ENCODE measurements at regions not wholly inside any gene's neighbourhood (a gene's known extent, or its start where the extent isn't known, plus 50 kb on each side); places are given as distances from the start of the nearest gene placed in this dataset.

DNA sequence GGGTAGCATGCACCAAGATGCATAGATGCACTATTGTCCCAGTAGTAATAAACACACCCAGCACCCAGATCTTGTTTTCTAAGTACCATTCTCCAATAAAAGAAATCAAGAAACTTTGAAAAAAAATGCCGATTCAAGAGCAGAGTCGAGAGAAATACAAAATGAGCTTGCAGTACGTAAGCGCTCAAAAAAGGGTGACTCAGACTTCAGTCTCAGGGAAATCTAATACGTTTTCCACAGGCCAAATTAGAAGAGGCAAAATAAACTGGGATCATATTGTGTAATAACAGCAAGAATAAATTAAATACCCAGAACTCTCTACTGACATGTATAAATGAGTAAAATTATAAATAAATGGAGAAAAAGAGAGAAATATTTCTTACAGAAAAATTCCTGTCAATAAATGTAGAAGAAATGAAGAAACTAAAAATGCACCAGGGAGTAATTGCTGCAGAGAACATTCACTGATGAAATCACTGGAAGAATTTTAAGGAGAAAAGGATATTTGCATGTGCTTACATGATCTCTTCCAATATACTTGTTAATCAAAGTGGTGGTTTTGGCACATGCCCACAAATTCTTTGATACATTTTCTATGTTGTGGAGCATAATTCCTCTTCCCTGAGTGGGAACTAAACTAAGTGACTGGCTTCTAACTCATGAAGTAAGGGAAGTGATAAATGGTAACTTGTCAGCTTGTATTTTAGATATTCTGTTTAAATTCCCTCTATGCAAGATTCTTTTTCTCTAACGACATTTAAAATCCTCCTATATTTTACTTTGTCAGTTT lies 567.6 kb upstream of the ADAMTS16 start:
- Histone ChIP-seq H3K9me3 (ENCODE audit: control insufficient read depth, insufficient read depth, low read depth, low read length) (no peaks in the 10 kb centered on the region), H3K4me1 (ENCODE audit: control insufficient read depth, insufficient read depth, low read length) (no peaks in the 10 kb centered on the region), H3K4me3 (ENCODE audit: low read depth, low read length) (no peak overlapping the region), H3K36me3 (ENCODE audit: control insufficient read depth in 2 of 2, insufficient read depth in 1 of 2, low read length in 2 of 2) (no peaks in the 10 kb centered on the region), H3K27ac (ENCODE audit: extremely low read depth, low read depth, low read length) (no peak overlapping the region)
- no peak for TF ChIP-seq ZNF629 (tag by site-specific recombination; IDR thresholded peaks at IDR 0.05)
- TF ChIP-seq ZNF341 (tag by site-specific recombination; IDR thresholded peaks at IDR 0.05; ENCODE audit: low read depth) = no peak
- no peak for TF ChIP-seq SP7 (tag by site-specific recombination; IDR thresholded peaks at IDR 0.05)
- no peak for TF ChIP-seq ZSCAN30 (tag by site-specific recombination; IDR thresholded peaks at IDR 0.05)
- no peak for TF ChIP-seq ZNF561 (tag by site-specific recombination; IDR thresholded peaks at IDR 0.05; ENCODE audit: borderline replicate concordance)
- TF ChIP-seq ZNF785 (tag by site-specific recombination; IDR thresholded peaks at IDR 0.05) = no peak
- TF ChIP-seq ZBTB20 (tag by site-specific recombination; IDR thresholded peaks at IDR 0.05) = no peak
- TF ChIP-seq SCRT2 (tag by site-specific recombination; IDR thresholded peaks at IDR 0.05) = no peak
- TF ChIP-seq GLI2 (tag by site-specific recombination; IDR thresholded peaks at IDR 0.05; ENCODE audit: borderline replicate concordance, low read depth) = no peak
- TF ChIP-seq ZNF830 (tag by site-specific recombination; IDR thresholded peaks at IDR 0.05; ENCODE audit: low read depth) = no peak
- no peak for TF ChIP-seq ZNF623 (tag by site-specific recombination; IDR thresholded peaks at IDR 0.05)
- TF ChIP-seq, protein P1, sequence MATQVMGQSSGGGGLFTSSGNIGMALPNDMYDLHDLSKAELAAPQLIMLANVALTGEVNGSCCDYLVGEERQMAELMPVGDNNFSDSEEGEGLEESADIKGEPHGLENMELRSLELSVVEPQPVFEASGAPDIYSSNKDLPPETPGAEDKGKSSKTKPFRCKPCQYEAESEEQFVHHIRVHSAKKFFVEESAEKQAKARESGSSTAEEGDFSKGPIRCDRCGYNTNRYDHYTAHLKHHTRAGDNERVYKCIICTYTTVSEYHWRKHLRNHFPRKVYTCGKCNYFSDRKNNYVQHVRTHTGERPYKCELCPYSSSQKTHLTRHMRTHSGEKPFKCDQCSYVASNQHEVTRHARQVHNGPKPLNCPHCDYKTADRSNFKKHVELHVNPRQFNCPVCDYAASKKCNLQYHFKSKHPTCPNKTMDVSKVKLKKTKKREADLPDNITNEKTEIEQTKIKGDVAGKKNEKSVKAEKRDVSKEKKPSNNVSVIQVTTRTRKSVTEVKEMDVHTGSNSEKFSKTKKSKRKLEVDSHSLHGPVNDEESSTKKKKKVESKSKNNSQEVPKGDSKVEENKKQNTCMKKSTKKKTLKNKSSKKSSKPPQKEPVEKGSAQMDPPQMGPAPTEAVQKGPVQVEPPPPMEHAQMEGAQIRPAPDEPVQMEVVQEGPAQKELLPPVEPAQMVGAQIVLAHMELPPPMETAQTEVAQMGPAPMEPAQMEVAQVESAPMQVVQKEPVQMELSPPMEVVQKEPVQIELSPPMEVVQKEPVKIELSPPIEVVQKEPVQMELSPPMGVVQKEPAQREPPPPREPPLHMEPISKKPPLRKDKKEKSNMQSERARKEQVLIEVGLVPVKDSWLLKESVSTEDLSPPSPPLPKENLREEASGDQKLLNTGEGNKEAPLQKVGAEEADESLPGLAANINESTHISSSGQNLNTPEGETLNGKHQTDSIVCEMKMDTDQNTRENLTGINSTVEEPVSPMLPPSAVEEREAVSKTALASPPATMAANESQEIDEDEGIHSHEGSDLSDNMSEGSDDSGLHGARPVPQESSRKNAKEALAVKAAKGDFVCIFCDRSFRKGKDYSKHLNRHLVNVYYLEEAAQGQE (tag by site-specific recombination; IDR thresholded peaks at IDR 0.05) = no peak
- no peak for TF ChIP-seq ZNF791 (tag by site-specific recombination; IDR thresholded peaks at IDR 0.05)
- TF ChIP-seq GLI4 (tag by site-specific recombination; IDR thresholded peaks at IDR 0.05) = no peak
- TF ChIP-seq, protein P2, sequence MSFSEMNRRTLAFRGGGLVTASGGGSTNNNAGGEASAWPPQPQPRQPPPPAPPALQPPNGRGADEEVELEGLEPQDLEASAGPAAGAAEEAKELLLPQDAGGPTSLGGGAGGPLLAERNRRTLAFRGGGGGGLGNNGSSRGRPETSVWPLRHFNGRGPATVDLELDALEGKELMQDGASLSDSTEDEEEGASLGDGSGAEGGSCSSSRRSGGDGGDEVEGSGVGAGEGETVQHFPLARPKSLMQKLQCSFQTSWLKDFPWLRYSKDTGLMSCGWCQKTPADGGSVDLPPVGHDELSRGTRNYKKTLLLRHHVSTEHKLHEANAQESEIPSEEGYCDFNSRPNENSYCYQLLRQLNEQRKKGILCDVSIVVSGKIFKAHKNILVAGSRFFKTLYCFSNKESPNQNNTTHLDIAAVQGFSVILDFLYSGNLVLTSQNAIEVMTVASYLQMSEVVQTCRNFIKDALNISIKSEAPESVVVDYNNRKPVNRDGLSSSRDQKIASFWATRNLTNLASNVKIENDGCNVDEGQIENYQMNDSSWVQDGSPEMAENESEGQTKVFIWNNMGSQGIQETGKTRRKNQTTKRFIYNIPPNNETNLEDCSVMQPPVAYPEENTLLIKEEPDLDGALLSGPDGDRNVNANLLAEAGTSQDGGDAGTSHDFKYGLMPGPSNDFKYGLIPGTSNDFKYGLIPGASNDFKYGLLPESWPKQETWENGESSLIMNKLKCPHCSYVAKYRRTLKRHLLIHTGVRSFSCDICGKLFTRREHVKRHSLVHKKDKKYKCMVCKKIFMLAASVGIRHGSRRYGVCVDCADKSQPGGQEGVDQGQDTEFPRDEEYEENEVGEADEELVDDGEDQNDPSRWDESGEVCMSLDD (tag by site-specific recombination; IDR thresholded peaks at IDR 0.05) = no peak
- TF ChIP-seq ZSCAN23 (tag by site-specific recombination; IDR thresholded peaks at IDR 0.05) = no peak
- TF ChIP-seq TRIM28 (IDR thresholded peaks at IDR 0.05; ENCODE audit: borderline replicate concordance, low read length) = no peak
- CTCF ChIA-PET = no interaction called here
- POLR2A ChIA-PET = no interaction called here

DNA sequence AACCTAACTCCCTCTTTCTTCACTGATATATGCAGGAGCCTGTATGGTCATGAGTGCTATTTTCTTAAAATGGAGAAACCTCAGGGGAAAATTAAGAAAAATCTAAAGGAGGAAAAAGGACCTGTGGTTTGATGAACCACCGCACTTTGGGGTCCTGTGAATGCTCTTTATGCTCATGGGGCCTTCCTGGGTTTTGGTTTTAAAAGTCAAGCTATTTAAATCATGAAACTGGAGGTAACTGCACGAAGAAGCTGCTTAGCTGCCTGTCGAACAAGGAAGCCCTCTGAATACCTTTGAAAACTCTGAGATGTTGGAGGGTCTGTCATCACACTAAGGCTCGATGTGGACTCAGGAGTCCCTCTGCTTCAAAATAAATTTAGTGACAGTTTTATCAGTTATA lies 564.5 kb upstream of the ADAMTS16 start:
- Histone ChIP-seq H3K27ac (ENCODE audit: extremely low read depth, low read depth, low read length) (no peak overlapping the region), H3K4me1 (ENCODE audit: control insufficient read depth, insufficient read depth, low read length) (no peaks in the 10 kb centered on the region), H3K36me3 (ENCODE audit: control insufficient read depth in 2 of 2, insufficient read depth in 1 of 2, low read length in 2 of 2) (no peaks in the 10 kb centered on the region), H3K9me3 (ENCODE audit: control insufficient read depth, insufficient read depth, low read depth, low read length) (no peaks in the 10 kb centered on the region), H3K4me3 (ENCODE audit: low read depth, low read length) (no peak overlapping the region)
- ChIA-PET CTCF (no interaction called here), POLR2A (no interaction called here)
- TF ChIP-seq ZFP69B (tag by site-specific recombination; IDR thresholded peaks at IDR 0.05) = no peak
- TF ChIP-seq, protein P3, sequence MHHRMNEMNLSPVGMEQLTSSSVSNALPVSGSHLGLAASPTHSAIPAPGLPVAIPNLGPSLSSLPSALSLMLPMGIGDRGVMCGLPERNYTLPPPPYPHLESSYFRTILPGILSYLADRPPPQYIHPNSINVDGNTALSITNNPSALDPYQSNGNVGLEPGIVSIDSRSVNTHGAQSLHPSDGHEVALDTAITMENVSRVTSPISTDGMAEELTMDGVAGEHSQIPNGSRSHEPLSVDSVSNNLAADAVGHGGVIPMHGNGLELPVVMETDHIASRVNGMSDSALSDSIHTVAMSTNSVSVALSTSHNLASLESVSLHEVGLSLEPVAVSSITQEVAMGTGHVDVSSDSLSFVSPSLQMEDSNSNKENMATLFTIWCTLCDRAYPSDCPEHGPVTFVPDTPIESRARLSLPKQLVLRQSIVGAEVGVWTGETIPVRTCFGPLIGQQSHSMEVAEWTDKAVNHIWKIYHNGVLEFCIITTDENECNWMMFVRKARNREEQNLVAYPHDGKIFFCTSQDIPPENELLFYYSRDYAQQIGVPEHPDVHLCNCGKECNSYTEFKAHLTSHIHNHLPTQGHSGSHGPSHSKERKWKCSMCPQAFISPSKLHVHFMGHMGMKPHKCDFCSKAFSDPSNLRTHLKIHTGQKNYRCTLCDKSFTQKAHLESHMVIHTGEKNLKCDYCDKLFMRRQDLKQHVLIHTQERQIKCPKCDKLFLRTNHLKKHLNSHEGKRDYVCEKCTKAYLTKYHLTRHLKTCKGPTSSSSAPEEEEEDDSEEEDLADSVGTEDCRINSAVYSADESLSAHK (tag by site-specific recombination; IDR thresholded peaks at IDR 0.05) = no peak
- no peak for TF ChIP-seq ZNF571 (tag by site-specific recombination; IDR thresholded peaks at IDR 0.05)
- no peak for TF ChIP-seq ZIC2 (tag by site-specific recombination; IDR thresholded peaks at IDR 0.05)
- TF ChIP-seq, protein P4, sequence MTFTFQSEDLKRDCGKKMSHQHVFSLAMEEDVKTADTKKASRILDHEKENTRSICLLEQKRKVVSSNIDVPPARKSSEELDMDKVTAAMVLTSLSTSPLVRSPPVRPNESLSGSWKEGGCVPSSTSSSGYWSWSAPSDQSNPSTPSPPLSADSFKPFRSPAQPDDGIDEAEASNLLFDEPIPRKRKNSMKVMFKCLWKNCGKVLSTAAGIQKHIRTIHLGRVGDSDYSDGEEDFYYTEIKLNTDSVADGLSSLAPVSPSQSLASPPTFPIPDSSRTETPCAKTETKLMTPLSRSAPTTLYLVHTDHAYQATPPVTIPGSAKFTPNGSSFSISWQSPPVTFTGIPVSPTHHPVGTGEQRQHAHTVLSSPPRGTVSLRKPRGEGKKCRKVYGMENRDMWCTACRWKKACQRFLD (tag by site-specific recombination; IDR thresholded peaks at IDR 0.05) = no peak
- TF ChIP-seq REPIN1 (tag by site-specific recombination; IDR thresholded peaks at IDR 0.05; ENCODE audit: low read depth) = no peak
- no peak for TF ChIP-seq ZBTB1 (tag by site-specific recombination; IDR thresholded peaks at IDR 0.05)
